ENCODE measurements at regions not wholly inside any gene's neighbourhood (a gene's known extent, or its start where the extent isn't known, plus 50 kb on each side); places are given as distances from the start of the nearest gene placed in this dataset.

- TF ChIP-seq NFKBIZ (CRISPR knock-in tag; IDR thresholded peaks at IDR 0.05), result peak; percentile 36; the same call in 1 of the 2 replicates
- no peak for TF ChIP-seq ATF1 (CRISPR knock-in tag; IDR thresholded peaks at IDR 0.05)
- TF ChIP-seq, protein P1, sequence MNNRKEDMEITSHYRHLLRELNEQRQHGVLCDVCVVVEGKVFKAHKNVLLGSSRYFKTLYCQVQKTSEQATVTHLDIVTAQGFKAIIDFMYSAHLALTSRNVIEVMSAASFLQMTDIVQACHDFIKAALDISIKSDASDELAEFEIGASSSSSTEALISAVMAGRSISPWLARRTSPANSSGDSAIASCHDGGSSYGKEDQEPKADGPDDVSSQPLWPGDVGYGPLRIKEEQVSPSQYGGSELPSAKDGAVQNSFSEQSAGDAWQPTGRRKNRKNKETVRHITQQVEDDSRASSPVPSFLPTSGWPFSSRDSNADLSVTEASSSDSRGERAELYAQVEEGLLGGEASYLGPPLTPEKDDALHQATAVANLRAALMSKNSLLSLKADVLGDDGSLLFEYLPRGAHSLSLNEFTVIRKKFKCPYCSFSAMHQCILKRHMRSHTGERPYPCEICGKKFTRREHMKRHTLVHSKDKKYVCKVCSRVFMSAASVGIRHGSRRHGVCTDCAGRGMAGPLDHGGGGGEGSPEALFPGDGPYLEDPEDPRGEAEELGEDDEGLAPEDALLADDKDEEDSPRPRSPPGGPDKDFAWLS (CRISPR knock-in tag; IDR thresholded peaks at IDR 0.05; ENCODE audit: borderline replicate concordance), result no peak
- peak; percentile 76 for TF ChIP-seq KMT2B (CRISPR knock-in tag; IDR thresholded peaks at IDR 0.05)
- TF ChIP-seq NAIF1 (CRISPR knock-in tag; IDR thresholded peaks at IDR 0.05; ENCODE audit: borderline replicate concordance), result peak; percentile 88
- TF ChIP-seq, protein P2, sequence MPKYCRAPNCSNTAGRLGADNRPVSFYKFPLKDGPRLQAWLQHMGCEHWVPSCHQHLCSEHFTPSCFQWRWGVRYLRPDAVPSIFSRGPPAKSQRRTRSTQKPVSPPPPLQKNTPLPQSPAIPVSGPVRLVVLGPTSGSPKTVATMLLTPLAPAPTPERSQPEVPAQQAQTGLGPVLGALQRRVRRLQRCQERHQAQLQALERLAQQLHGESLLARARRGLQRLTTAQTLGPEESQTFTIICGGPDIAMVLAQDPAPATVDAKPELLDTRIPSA (CRISPR knock-in tag; IDR thresholded peaks at IDR 0.05; ENCODE audit: borderline replicate concordance), result 0 out of 2 replicates have a peak, but pooled peaks have one; percentile 66
- TF ChIP-seq RFXAP (CRISPR knock-in tag; IDR thresholded peaks at IDR 0.05; ENCODE audit: borderline replicate concordance), result peak; percentile 63; the same call in 1 of the 2 replicates
- peak; percentile 61; the same call in 1 of the 2 replicates for TF ChIP-seq ZBTB20 (CRISPR knock-in tag; IDR thresholded peaks at IDR 0.05; ENCODE audit: borderline replicate concordance, low read depth)
- no peak for TF ChIP-seq GPBP1L1 (CRISPR knock-in tag; IDR thresholded peaks at IDR 0.05)
- TF ChIP-seq, protein P3, sequence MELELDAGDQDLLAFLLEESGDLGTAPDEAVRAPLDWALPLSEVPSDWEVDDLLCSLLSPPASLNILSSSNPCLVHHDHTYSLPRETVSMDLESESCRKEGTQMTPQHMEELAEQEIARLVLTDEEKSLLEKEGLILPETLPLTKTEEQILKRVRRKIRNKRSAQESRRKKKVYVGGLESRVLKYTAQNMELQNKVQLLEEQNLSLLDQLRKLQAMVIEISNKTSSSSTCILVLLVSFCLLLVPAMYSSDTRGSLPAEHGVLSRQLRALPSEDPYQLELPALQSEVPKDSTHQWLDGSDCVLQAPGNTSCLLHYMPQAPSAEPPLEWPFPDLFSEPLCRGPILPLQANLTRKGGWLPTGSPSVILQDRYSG (CRISPR knock-in tag; IDR thresholded peaks at IDR 0.05), result no peak
- no peak for TF ChIP-seq SP1 (IDR thresholded peaks at IDR 0.05)
- TF ChIP-seq SP1 (CRISPR knock-in tag; IDR thresholded peaks at IDR 0.05), result peak; percentile 90
- peak; percentile 32; the same call in 1 of the 2 replicates for TF ChIP-seq MXD3 (CRISPR knock-in tag; IDR thresholded peaks at IDR 0.05)
- TF ChIP-seq TCF12 (IDR thresholded peaks at IDR 0.05), result no peak
- TF ChIP-seq TCF12 (CRISPR knock-in tag; IDR thresholded peaks at IDR 0.05), result 0 out of 2 replicates have a peak, but pooled peaks have one; percentile 33
- peak; percentile 72; the same call in 1 of the 2 replicates for TF ChIP-seq ETV6 (CRISPR knock-in tag; conservative IDR thresholded peaks at IDR 0.05)
- no peak for TF ChIP-seq ZFAT (CRISPR knock-in tag; conservative IDR thresholded peaks at IDR 0.05)
- TF ChIP-seq RARA (CRISPR knock-in tag; IDR thresholded peaks at IDR 0.05), result no peak
- peak; percentile 93 for TF ChIP-seq SP4 (CRISPR knock-in tag; IDR thresholded peaks at IDR 0.05)
- peak; percentile 75; the same call in 1 of the 2 replicates for TF ChIP-seq ELF3 (CRISPR knock-in tag; IDR thresholded peaks at IDR 0.05)
- TF ChIP-seq DRAP1 (CRISPR knock-in tag; IDR thresholded peaks at IDR 0.05), result peak; percentile 89
- TF ChIP-seq, protein P4, sequence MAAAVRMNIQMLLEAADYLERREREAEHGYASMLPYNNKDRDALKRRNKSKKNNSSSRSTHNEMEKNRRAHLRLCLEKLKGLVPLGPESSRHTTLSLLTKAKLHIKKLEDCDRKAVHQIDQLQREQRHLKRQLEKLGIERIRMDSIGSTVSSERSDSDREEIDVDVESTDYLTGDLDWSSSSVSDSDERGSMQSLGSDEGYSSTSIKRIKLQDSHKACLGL (CRISPR knock-in tag; IDR thresholded peaks at IDR 0.05), result peak; percentile 23; the same call in 1 of the 2 replicates
- TF ChIP-seq KDM4B (CRISPR knock-in tag; IDR thresholded peaks at IDR 0.05), result no peak
Measured at GRCh38 chr7:65750511-65751344, 122.1 kb upstream of the VKORC1L1 start (continued).
